CD8-positive, alpha-beta memory T cell (primary cell): ENCODE measurements at regions not wholly inside any gene's neighbourhood (a gene's known extent, or its start where the extent isn't known, plus 50 kb on each side); places are given as distances from the start of the nearest gene placed in this dataset.

Experiments
- CTCF ChIA-PET: fragments of 350-600 bp; sonication (Branson Sonifier 250); formaldehyde crosslinking; loops from one replicate; lab custom pipeline; 2021; ENCODE audit warnings: antibody characterized with exemption; lab: Charles Lee
- POLR2A ChIA-PET: fragments of 350-600 bp; sonication (Branson Sonifier 250); formaldehyde crosslinking; loops from one replicate; lab custom pipeline; 2021; ENCODE audit warnings: antibody characterized with exemption; lab: Charles Lee
- DNase-seq, 5 donors: peaks; one replicate each; pipeline versions ENCODE4 v3.0.0 to v3.0.0-alpha.2; 2020 to 2022; ENCODE audit warnings: mixed read lengths in 1 of 5
- H3K27ac ChIP-seq: one replicate; pipeline ENCODE4 v1.7.0; 2013; ENCODE audit warnings: low read depth, mild to moderate bottlenecking, low read length, moderate library complexity
- H3K27me3 ChIP-seq: 2 replicates; pipeline ENCODE4 v1.7.0; 2013; ENCODE audit warnings: low read length, mild to moderate bottlenecking; ENCODE audit not compliant: insufficient read depth, poor library complexity, severe bottlenecking
- H3K36me3 ChIP-seq: 2 replicates; pipeline ENCODE4 v1.7.0; 2013; ENCODE audit warnings: mild to moderate bottlenecking, low read length, moderate library complexity; ENCODE audit not compliant: insufficient read depth
- H3K4me1 ChIP-seq: 2 replicates; pipeline ENCODE4 v1.7.0; 2013; ENCODE audit warnings: mild to moderate bottlenecking, low read length, moderate library complexity; ENCODE audit not compliant: insufficient read depth
- H3K4me3 ChIP-seq: 2 replicates; pipeline ENCODE4 v1.7.0; 2013; ENCODE audit warnings: mild to moderate bottlenecking, low read length
- H3K9me3 ChIP-seq: 2 replicates; pipeline ENCODE4 v1.7.0; 2013; ENCODE audit warnings: mild to moderate bottlenecking, low read length
- H3K27ac Mint-ChIP-seq, 8 donors: one replicate each; pipeline ENCODE4 v1.8.0; 2020 to 2021; ENCODE audit warnings: mixed read lengths in 8 of 8, mild to moderate bottlenecking in 6 of 8, inconsistent platforms in 3 of 8, moderate library complexity in 3 of 8
- H3K27me3 Mint-ChIP-seq, 2 donors: one replicate each; pipeline ENCODE4 v1.8.0; 2020 to 2021; ENCODE audit warnings: mixed read lengths in 2 of 2, mild to moderate bottlenecking in 1 of 2, moderate library complexity in 1 of 2
- H3K36me3 Mint-ChIP-seq, 3 donors: one replicate each; pipeline ENCODE4 v1.8.0; 2020 to 2021; ENCODE audit warnings: mixed read lengths in 3 of 3, inconsistent platforms in 1 of 3, mild to moderate bottlenecking in 1 of 3
- H3K4me1 Mint-ChIP-seq, 3 donors: one replicate each; pipeline ENCODE4 v1.8.0; 2020 to 2021; ENCODE audit warnings: mixed read lengths in 3 of 3, inconsistent platforms in 1 of 3, mild to moderate bottlenecking in 1 of 3
- H3K4me3 Mint-ChIP-seq, 7 donors: one replicate each; pipeline ENCODE4 v1.8.0; 2020 to 2021; ENCODE audit warnings: mixed read lengths in 7 of 7, mild to moderate bottlenecking in 6 of 7, moderate library complexity in 4 of 7, inconsistent platforms in 2 of 7
- H3K9me3 Mint-ChIP-seq, 5 donors: one replicate each; pipeline ENCODE4 v1.8.0; 2020 to 2022; ENCODE audit warnings: mixed read lengths in 5 of 5, mild to moderate bottlenecking in 3 of 5, moderate library complexity in 2 of 5, inconsistent platforms in 1 of 5

- Mint-ChIP-seq H3K27me3 (no peaks in the 10 kb centered on the region), H3K9me3 (peaks cover 0 to 8% (median 3%) of the 10 kb centered on the region in 5 donors), H3K27ac (no peak overlapping the region), H3K36me3 (no peaks in the 10 kb centered on the region), H3K4me3 (no peak overlapping the region), H3K4me1 (no peaks in the 10 kb centered on the region)
- ChIA-PET CTCF (no interaction called here), POLR2A (no interaction called here)
- H3K4me1 ChIP-seq = no peaks in the 10 kb centered on the region
- no peaks in the 10 kb centered on the region for H3K9me3 ChIP-seq
- no peak overlapping the region for H3K27ac ChIP-seq
- H3K4me3 ChIP-seq = no peak overlapping the region
- no peaks in the 10 kb centered on the region for H3K36me3 ChIP-seq
- H3K27me3 ChIP-seq = no peaks in the 10 kb centered on the region
- no peak for DNase-seq
Measured at GRCh38 chr16:51540259-51540658, 389.2 kb upstream of the SALL1 start.

GRCh38 chr16:51538707-51539498 lies 387.8 kb upstream of the SALL1 start:
- Histone ChIP-seq H3K27ac (no peak overlapping the region), H3K27me3 (no peaks in the 10 kb centered on the region), H3K4me1 (no peaks in the 10 kb centered on the region), H3K4me3 (no peak overlapping the region), H3K9me3 (no peaks in the 10 kb centered on the region), H3K36me3 (no peaks in the 10 kb centered on the region)
- no peak for DNase-seq
- H3K4me1 Mint-ChIP-seq = no peaks in the 10 kb centered on the region
- no peaks in the 10 kb centered on the region for H3K36me3 Mint-ChIP-seq
- H3K9me3 Mint-ChIP-seq = peaks cover 0 to 9% (median 5%) of the 10 kb centered on the region in 5 donors
- H3K27ac Mint-ChIP-seq = no peak overlapping the region
- ChIA-PET POLR2A (no interaction called here), CTCF (no interaction called here)
- H3K27me3 Mint-ChIP-seq = no peaks in the 10 kb centered on the region
- H3K4me3 Mint-ChIP-seq = no peak overlapping the region

- Mint-ChIP-seq H3K9me3 (peaks cover 0 to 11% (median 5%) of the 10 kb centered on the region in 5 donors), H3K27ac (no peak overlapping the region), H3K4me1 (no peaks in the 10 kb centered on the region), H3K4me3 (no peak overlapping the region), H3K27me3 (no peaks in the 10 kb centered on the region), H3K36me3 (no peaks in the 10 kb centered on the region)
- DNase-seq = no peak
- Histone ChIP-seq H3K27ac (no peak overlapping the region), H3K27me3 (no peaks in the 10 kb centered on the region), H3K36me3 (no peaks in the 10 kb centered on the region), H3K4me3 (no peak overlapping the region), H3K9me3 (no peaks in the 10 kb centered on the region), H3K4me1 (no peaks in the 10 kb centered on the region)
- ChIA-PET CTCF (no interaction called here), POLR2A (no interaction called here)
Measured at GRCh38 chr16:51535591-51535990, 384.5 kb upstream of the SALL1 start.

GRCh38 chr16:51532551-51532950 lies 381.5 kb upstream of the SALL1 start:
- H3K9me3 Mint-ChIP-seq = peaks cover 0 to 10% (median 5%) of the 10 kb centered on the region in 5 donors

GRCh38 chr16:51531271-51531670 lies 380.2 kb upstream of the SALL1 start:
- Histone ChIP-seq H3K27ac (no peak overlapping the region), H3K9me3 (no peaks in the 10 kb centered on the region), H3K27me3 (no peaks in the 10 kb centered on the region), H3K4me3 (no peak overlapping the region), H3K36me3 (no peaks in the 10 kb centered on the region), H3K4me1 (no peaks in the 10 kb centered on the region)
- peaks cover 0 to 2% of the 10 kb centered on the region in 2 donors for H3K27me3 Mint-ChIP-seq
- H3K27ac Mint-ChIP-seq = no peak overlapping the region
- ChIA-PET CTCF (no interaction called here), POLR2A (no interaction called here)
- peaks cover 5 to 10% (median 9%) of the 10 kb centered on the region in 5 donors for H3K9me3 Mint-ChIP-seq
- no peak overlapping the region for H3K4me3 Mint-ChIP-seq
- no peak for DNase-seq
- H3K4me1 Mint-ChIP-seq = no peaks in the 10 kb centered on the region
- no peaks in the 10 kb centered on the region for H3K36me3 Mint-ChIP-seq

More at GRCh38 chr16:51532551-51532950, 381.5 kb upstream of the SALL1 start:
- Mint-ChIP-seq H3K4me1 (no peaks in the 10 kb centered on the region), H3K27ac (no peak overlapping the region), H3K27me3 (peaks cover 0 to 2% of the 10 kb centered on the region in 2 donors), H3K36me3 (no peaks in the 10 kb centered on the region), H3K4me3 (no peak overlapping the region)
- DNase-seq = no peak
- Histone ChIP-seq H3K9me3 (no peaks in the 10 kb centered on the region), H3K27me3 (no peaks in the 10 kb centered on the region), H3K27ac (no peak overlapping the region), H3K4me3 (no peak overlapping the region), H3K4me1 (no peaks in the 10 kb centered on the region), H3K36me3 (no peaks in the 10 kb centered on the region)
- CTCF ChIA-PET = no interaction called here
- POLR2A ChIA-PET = no interaction called here

GRCh38 chr16:51527349-51527748 lies 376.3 kb upstream of the SALL1 start:
- peaks cover 0 to 15% (median 10%) of the 10 kb centered on the region in 5 donors for H3K9me3 Mint-ChIP-seq
- no peaks in the 10 kb centered on the region for H3K4me1 Mint-ChIP-seq
- no peaks in the 10 kb centered on the region for H3K4me1 ChIP-seq
- H3K27ac Mint-ChIP-seq = no peak overlapping the region
- no peaks in the 10 kb centered on the region for H3K27me3 ChIP-seq
- ChIA-PET POLR2A (no interaction called here), CTCF (interaction anchor here (1.2 kb wide), 1 partner anchor 10 kb away, joined by 4 read pairs; no protein-coding TSS in a partner anchor)
- peaks cover 0 to 2% of the 10 kb centered on the region in 2 donors for H3K27me3 Mint-ChIP-seq
- no peak overlapping the region for H3K27ac ChIP-seq
- H3K36me3 ChIP-seq = no peaks in the 10 kb centered on the region
- H3K4me3 ChIP-seq = no peak overlapping the region
- H3K4me3 Mint-ChIP-seq = no peak overlapping the region
- DNase-seq = no peak
- H3K36me3 Mint-ChIP-seq = no peaks in the 10 kb centered on the region
- H3K9me3 ChIP-seq = no peaks in the 10 kb centered on the region

- no peaks in the 10 kb centered on the region for H3K36me3 Mint-ChIP-seq
- DNase-seq = no peak
- no peaks in the 10 kb centered on the region for H3K4me1 Mint-ChIP-seq
- peaks cover 0 to 2% of the 10 kb centered on the region in 2 donors for H3K27me3 Mint-ChIP-seq
- H3K27me3 ChIP-seq = no peaks in the 10 kb centered on the region
- H3K4me3 Mint-ChIP-seq = no peak overlapping the region
- no peak overlapping the region for H3K27ac ChIP-seq
- CTCF ChIA-PET = interaction anchor here (1.2 kb wide), 1 partner anchor 10 kb away, joined by 4 read pairs; no protein-coding TSS in a partner anchor
- no peak overlapping the region for H3K27ac Mint-ChIP-seq
- H3K9me3 Mint-ChIP-seq = peaks cover 6 to 17% (median 10%) of the 10 kb centered on the region in 5 donors
- H3K36me3 ChIP-seq = no peaks in the 10 kb centered on the region
- no peaks in the 10 kb centered on the region for H3K4me1 ChIP-seq
- POLR2A ChIA-PET = no interaction called here
- no peak overlapping the region for H3K4me3 ChIP-seq
- H3K9me3 ChIP-seq = no peaks in the 10 kb centered on the region
Measured at GRCh38 chr16:51526621-51527020, 375.6 kb upstream of the SALL1 start.

- no peaks in the 10 kb centered on the region for H3K4me1 ChIP-seq
- no peak for DNase-seq
- H3K4me1 Mint-ChIP-seq = no peaks in the 10 kb centered on the region
- POLR2A ChIA-PET = no interaction called here
- H3K36me3 ChIP-seq = no peaks in the 10 kb centered on the region
- H3K9me3 ChIP-seq = no peaks in the 10 kb centered on the region
- no peak overlapping the region for H3K4me3 Mint-ChIP-seq
- H3K27ac ChIP-seq = no peak overlapping the region
- H3K27me3 ChIP-seq = no peaks in the 10 kb centered on the region
- peaks cover 0 to 2% of the 10 kb centered on the region in 2 donors for H3K27me3 Mint-ChIP-seq
- no peak overlapping the region for H3K4me3 ChIP-seq
- H3K27ac Mint-ChIP-seq = no peak overlapping the region
- peaks cover 8 to 21% (median 12%) of the 10 kb centered on the region in 5 donors for H3K9me3 Mint-ChIP-seq
- CTCF ChIA-PET = no interaction called here
- H3K36me3 Mint-ChIP-seq = no peaks in the 10 kb centered on the region
Measured at GRCh38 chr16:51524555-51525373, 373.7 kb upstream of the SALL1 start.
